ENCODE measurements at regions not wholly inside any gene's neighbourhood (a gene's known extent, or its start where the extent isn't known, plus 50 kb on each side); places are given as distances from the start of the nearest gene placed in this dataset.

DNA sequence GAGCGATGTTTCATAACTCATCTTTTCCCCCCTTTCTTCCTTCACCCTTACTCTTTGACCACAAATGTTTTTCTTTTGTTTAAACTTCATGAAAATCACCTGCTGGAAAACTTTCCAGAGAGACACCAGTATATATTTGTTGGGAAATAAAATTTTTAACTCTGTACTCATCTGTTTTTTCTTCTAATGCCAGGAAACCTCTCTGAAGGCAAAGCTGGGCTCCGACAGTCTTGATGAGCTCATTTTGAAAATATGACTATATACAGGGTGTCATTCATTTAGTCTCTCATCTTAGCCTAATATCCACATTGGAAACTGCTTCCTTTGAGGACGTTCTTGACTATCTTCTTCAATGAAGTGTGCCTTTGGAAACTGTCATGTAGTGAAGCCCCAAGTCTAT, 339.6 kb upstream of the ROBO2 start:
- ChIA-PET POLR2A (ENCODE audit: partially characterized antibody) (no interaction called here), CTCF (ENCODE audit: partially characterized antibody) (interaction anchor here (0.8 kb wide), 1 partner anchor 326 kb away, joined by 3 read pairs; no protein-coding TSS in a partner anchor)
- Histone ChIP-seq H2AFZ (ENCODE audit: low read length) (no peak overlapping the region), H3K4me1 (replicated peaks in 1 of 4; ENCODE audit: control insufficient read depth in 3 of 4, insufficient read depth in 4 of 4, low read length in 3 of 4) (peaks cover 0 to 12% (median 3%) of the 10 kb centered on the region in 4 experiments; a peak in 3 of 7 replicates), H3K79me2 (ENCODE audit: control insufficient read depth in 1 of 2, insufficient read depth in 2 of 2, low read length in 2 of 2) (no peaks in the 10 kb centered on the region), H4K20me1 (replicated peaks in 1 of 2; ENCODE audit: control insufficient read depth in 1 of 2, insufficient read depth in 2 of 2, low read length in 2 of 2) (no peaks in the 10 kb centered on the region), H3K79me1 (ENCODE audit: low read depth, low read length) (no peaks in the 10 kb centered on the region), H3K4me2 (ENCODE audit: insufficient read depth in 1 of 2, low read depth in 2 of 2, low read length in 2 of 2) (no peak overlapping the region), H2BK20ac (ENCODE audit: low read length) (no peak overlapping the region), H2BK15ac (ENCODE audit: low read length) (no peak overlapping the region), H2BK12ac (ENCODE audit: low read depth, low read length) (no peak overlapping the region), H3K23me2 (ENCODE audit: low read depth, low read length) (no peaks in the 10 kb centered on the region), H3K4me3 (ENCODE audit: extremely low read depth in 1 of 4, insufficient read depth in 2 of 4, low read depth in 3 of 4, low read length in 4 of 4) (no peak overlapping the region), H3K27me3 (replicated peaks in 1 of 4; ENCODE audit: control insufficient read depth in 3 of 4, extremely low read depth in 1 of 4, insufficient read depth in 3 of 4, low read length in 3 of 4) (no peaks in the 10 kb centered on the region), H3K23ac (ENCODE audit: insufficient read length) (no peak overlapping the region), H3K9ac (replicated peaks in 1 of 4; ENCODE audit: extremely low read depth in 1 of 4, low read depth in 3 of 4, low read length in 3 of 4) (no peak overlapping the region), H3K9me3 (ENCODE audit: insufficient read depth in 2 of 2, low read depth in 1 of 2, low read length in 1 of 2) (no peaks in the 10 kb centered on the region), H2AK5ac (ENCODE audit: low read depth, low read length) (no peak overlapping the region), H3K27ac (ENCODE audit: low read depth, low read length) (no peak overlapping the region), H2BK120ac (replicated peaks; ENCODE audit: low read depth, low read length) (no peak overlapping the region), H4K8ac (ENCODE audit: extremely low read depth, insufficient read depth, low read length) (no peak overlapping the region), H3K36me3 (ENCODE audit: control insufficient read depth in 2 of 4, insufficient read depth in 4 of 4, low read length in 3 of 4) (no peaks in the 10 kb centered on the region), H3K56ac (replicated peaks; ENCODE audit: insufficient read length, low read depth, low read length) (no peak overlapping the region), H3K14ac (ENCODE audit: insufficient read length) (no peak overlapping the region), H4K5ac (ENCODE audit: insufficient read length, low read depth, low read length) (no peak overlapping the region), H3K18ac (ENCODE audit: extremely low read depth, low read length) (no peak overlapping the region), H3K4ac (replicated peaks; ENCODE audit: insufficient read length, low read depth, low read length) (no peak overlapping the region), H4K91ac (replicated peaks; ENCODE audit: insufficient read length, low read length) (no peak overlapping the region), H2BK5ac (ENCODE audit: low read depth, low read length) (no peak overlapping the region)
- WGBS, 2 experiments (ENCODE audit: extremely low coverage in 1 of 2, insufficient coverage in 1 of 2, insufficient read length in 1 of 2, insufficient replicate concordance in 2 of 2, low coverage in 1 of 2, low lambda C conversion rate in 2 of 2, missing lambda C conversion rate in 1 of 2) = 85 to 100% methylated on average over 1 to 3 of the region's 3 CpGs
- FAIRE-seq (no peak), DNase-seq (ENCODE audit: low read depth in 1 of 2, low spot score in 2 of 2) (no peak)
- TF ChIP-seq SUZ12 (IDR thresholded peaks at IDR 0.05; ENCODE audit: low read length) = no peak
- no peak for TF ChIP-seq CREB1 (IDR thresholded peaks at IDR 0.05)
- TF ChIP-seq HDAC2 (IDR thresholded peaks at IDR 0.05; ENCODE audit: borderline replicate concordance in 1 of 2, low read depth in 2 of 2, low read length in 2 of 2) = no peak
- no peak for TF ChIP-seq RXRA (IDR thresholded peaks at IDR 0.05; ENCODE audit: insufficient read depth, low read depth, low read length)

Measured in H1 (cell line).